HepG2 (cell line): ENCODE measurements at regions not wholly inside any gene's neighbourhood (a gene's known extent, or its start where the extent isn't known, plus 50 kb on each side); places are given as distances from the start of the nearest gene placed in this dataset.

Experiments used
- ATAC-seq: fragments of 200-7000 bp; cut with Tn5 transposase; 3 replicates; pipeline ENCODE4 v1.9.1; 2020; ENCODE audit warnings: mild to moderate bottlenecking, moderate library complexity
- BruUV-seq: library from RNA; stranded (reverse); fragments of 400-500 nt; replicated peaks from 2 replicates; lab custom pipeline; 2021; lab: Mats Ljungman, UMichigan
- CTCF ChIA-PET: fragments of 300-600 bp; formaldehyde crosslinking; extraction: SDS; loops from one replicate; lab custom pipeline; 2021; ENCODE audit warnings: low total read pairs, inconsistent platforms, low intra/inter-chr PET ratio; lab: Yijun Ruan, JAX
- POLR2A ChIA-PET: fragments of 350-600 bp; sonication (Branson Sonifier 250); formaldehyde crosslinking; loops from one replicate; lab custom pipeline; 2020; ENCODE audit warnings: antibody characterized with exemption, inconsistent platforms; lab: Yijun Ruan, JAX
- DNase-seq: peaks from one replicate; pipeline ENCODE4 v3.0.0-alpha.2; 2015; ENCODE audit warnings: low spot score
- FAIRE-seq: peaks from 3 replicates; lab custom pipeline; 2011; peaks lifted over from hg19 to GRCh38; lab: Jason Lieb, UNC
- H2AFZ ChIP-seq: one replicate; pipeline ENCODE4 v1.6.1; 2011; ENCODE audit warnings: low read length, inconsistent platforms
- H3K27ac ChIP-seq: fragments of 300-600 bp; 3 replicates; pipeline ENCODE4 v1.8.0; 2011; ENCODE audit warnings: mixed run types, mild to moderate bottlenecking, mixed read lengths, low read length, inconsistent platforms; ENCODE audit not compliant: insufficient read depth; ENCODE audit errors: extremely low read length
- H3K27me3 ChIP-seq, 2 experiments: fragments of 200-600 bp in 1 of 2; 2 replicates in 1 of 2; 3 replicates in 1 of 2; pipeline versions ENCODE4 v1.6.0 to v1.8.0; 2011; ENCODE audit warnings: low read length in 2 of 2, mild to moderate bottlenecking in 2 of 2, moderate library complexity in 2 of 2, inconsistent platforms in 1 of 2; ENCODE audit not compliant: insufficient read depth in 2 of 2, control insufficient read depth in 1 of 2
- H3K36me3 ChIP-seq, 2 experiments: fragments of 200-600 bp in 1 of 2; replicated peaks in 1 of 2; 2 replicates in 1 of 2; 3 replicates in 1 of 2; pipeline versions ENCODE4 v1.5.1 to v1.8.0; 2011; ENCODE audit warnings: low read length in 2 of 2, inconsistent platforms in 1 of 2; ENCODE audit not compliant: insufficient read depth in 2 of 2, control insufficient read depth in 1 of 2
- H3K4me1 ChIP-seq: 2 replicates; pipeline ENCODE4 v1.5.1; 2012; ENCODE audit warnings: low read length, inconsistent platforms; ENCODE audit not compliant: insufficient read depth
- H3K4me2 ChIP-seq: 2 replicates; pipeline ENCODE4 v1.6.0; 2011; ENCODE audit warnings: low read depth, low read length, inconsistent platforms
- H3K4me3 ChIP-seq, 3 experiments: fragments of 200-600 bp in 1 of 3; sonication (generic), shearing (Covaris generic) in 1 of 3; replicated peaks in 1 of 3; 2 replicates each; pipeline ENCODE4 v1.5.1; 2011 to 2016; ENCODE audit warnings: low read length in 3 of 3, inconsistent platforms in 2 of 3, low read depth in 2 of 3, mild to moderate bottlenecking in 2 of 3, control low read depth in 1 of 3, mixed read lengths in 1 of 3; ENCODE audit not compliant: insufficient read depth in 1 of 3
- H3K79me2 ChIP-seq: one replicate; pipeline ENCODE4 v1.6.1; 2011; ENCODE audit warnings: low read length, inconsistent platforms; ENCODE audit not compliant: insufficient read depth
- H3K9ac ChIP-seq: 2 replicates; pipeline ENCODE4 v1.6.0; 2011; ENCODE audit warnings: mild to moderate bottlenecking, low read depth, low read length, inconsistent platforms; ENCODE audit not compliant: insufficient read depth
- H3K9me3 ChIP-seq: 2 replicates; pipeline ENCODE4 v1.5.1; 2012; ENCODE audit warnings: mild to moderate bottlenecking, low read length
- H4K20me1 ChIP-seq: 2 replicates; pipeline ENCODE4 v1.6.0; 2011; ENCODE audit warnings: inconsistent platforms, mild to moderate bottlenecking, low read length, moderate library complexity; ENCODE audit not compliant: insufficient read depth
- ATM ChIP-seq: fragments of 450-650 bp; IDR thresholded peaks from 2 replicates; pipeline ENCODE4 v1.7.1; 2017; ENCODE audit warnings: mild to moderate bottlenecking, borderline replicate concordance
- GFI1 ChIP-seq: sonication (generic); formaldehyde crosslinking; IDR thresholded peaks from 2 replicates; pipeline ENCODE4 v1.5.0; 2020; ENCODE audit warnings: missing genetic modification reagents, mild to moderate bottlenecking, borderline replicate concordance
- HES4 ChIP-seq: sonication (generic); formaldehyde crosslinking; IDR thresholded peaks from 2 replicates; pipeline ENCODE4 v1.9.0; 2021; ENCODE audit warnings: mild to moderate bottlenecking, missing genetic modification reagents, borderline replicate concordance
- MAFF ChIP-seq: IDR thresholded peaks from 2 replicates; pipeline ENCODE4 v1.6.1; 2011; ENCODE audit warnings: low read depth, low read length, improper control_type of control experiment
- MEF2D ChIP-seq: sonication (generic); formaldehyde crosslinking; IDR thresholded peaks from 2 replicates; pipeline ENCODE4 v1.5.1; 2020; ENCODE audit warnings: mild to moderate bottlenecking, missing genetic modification reagents
- NR2C2 ChIP-seq: sonication (generic); formaldehyde crosslinking; IDR thresholded peaks from 2 replicates; pipeline ENCODE4 v1.4.0; 2020; ENCODE audit warnings: missing genetic modification reagents, mild to moderate bottlenecking, moderate library complexity, borderline replicate concordance
- POLR2A ChIP-seq, 2 experiments: IDR thresholded peaks; 2 replicates each; pipeline ENCODE4 v1.6.1; 2011; ENCODE audit warnings: low read depth in 2 of 2, low read length in 2 of 2, mild to moderate bottlenecking in 1 of 2, moderate library complexity in 1 of 2; ENCODE audit not compliant: insufficient read depth in 1 of 2
- RCOR2 ChIP-seq: IDR thresholded peaks from 2 replicates; pipeline ENCODE4 v1.6.1; 2016; ENCODE audit warnings: missing biosample characterization, missing genetic modification reagents
- SAP130 ChIP-seq: IDR thresholded peaks from 2 replicates; pipeline ENCODE4 v1.6.1; 2016; ENCODE audit warnings: low read depth
- SIX1 ChIP-seq: sonication (generic); formaldehyde crosslinking; IDR thresholded peaks from 2 replicates; pipeline ENCODE4 v1.4.0; 2020; ENCODE audit warnings: missing genetic modification reagents, borderline replicate concordance
- STAG1 ChIP-seq: sonication (generic); formaldehyde crosslinking; IDR thresholded peaks from 2 replicates; pipeline ENCODE4 v1.4.0; 2020; ENCODE audit warnings: missing genetic modification reagents
- TOPORS ChIP-seq: sonication (generic); formaldehyde crosslinking; IDR thresholded peaks from 2 replicates; pipeline ENCODE4 v1.8.0; 2023; ENCODE audit warnings: mild to moderate bottlenecking, missing genetic modification reagents
- ZFP90 ChIP-seq: sonication (generic); formaldehyde crosslinking; IDR thresholded peaks from 2 replicates; pipeline ENCODE4 v1.8.0; 2022; ENCODE audit warnings: missing genetic modification reagents, mild to moderate bottlenecking, inconsistent platforms, borderline replicate concordance
- ZNF512 ChIP-seq: sonication (generic); formaldehyde crosslinking; IDR thresholded peaks from 2 replicates; pipeline ENCODE4 v1.4.0; 2020; ENCODE audit warnings: mild to moderate bottlenecking, missing genetic modification reagents
- ZNF672 ChIP-seq: sonication (generic); formaldehyde crosslinking; IDR thresholded peaks from 2 replicates; pipeline ENCODE4 v1.8.1; 2022; ENCODE audit warnings: missing genetic modification reagents
- WGBS: methylation state at CpG from one replicate; pipeline ENCODE4 v1.1.6; 2017; ENCODE audit warnings: low lambda C conversion rate; 5-methylcytosine and 5-hydroxymethylcytosine counted together
- in situ Hi-C: cut with HindIII; loops from 2 replicates; pipeline ENCODE4 v1.10.0; 2017; ENCODE audit warnings: low pct_unique_long_range_greater_than_20kb; ENCODE audit not compliant: extremely low pct_ligation_motif_present
- intact Hi-C: fragments of 100-400 bp; cut with micrococcal nuclease; formaldehyde crosslinking; loops from one replicate; pipeline ENCODE4 v1.10.0; 2022; ENCODE audit not compliant: unreplicated experiment
- TF ChIP-seq, protein P1 (sequence below): sonication (generic); formaldehyde crosslinking; IDR thresholded peaks from 2 replicates; pipeline ENCODE4 v1.4.0; 2020; ENCODE audit warnings: missing genetic modification reagents, mild to moderate bottlenecking, borderline replicate concordance

DNA sequence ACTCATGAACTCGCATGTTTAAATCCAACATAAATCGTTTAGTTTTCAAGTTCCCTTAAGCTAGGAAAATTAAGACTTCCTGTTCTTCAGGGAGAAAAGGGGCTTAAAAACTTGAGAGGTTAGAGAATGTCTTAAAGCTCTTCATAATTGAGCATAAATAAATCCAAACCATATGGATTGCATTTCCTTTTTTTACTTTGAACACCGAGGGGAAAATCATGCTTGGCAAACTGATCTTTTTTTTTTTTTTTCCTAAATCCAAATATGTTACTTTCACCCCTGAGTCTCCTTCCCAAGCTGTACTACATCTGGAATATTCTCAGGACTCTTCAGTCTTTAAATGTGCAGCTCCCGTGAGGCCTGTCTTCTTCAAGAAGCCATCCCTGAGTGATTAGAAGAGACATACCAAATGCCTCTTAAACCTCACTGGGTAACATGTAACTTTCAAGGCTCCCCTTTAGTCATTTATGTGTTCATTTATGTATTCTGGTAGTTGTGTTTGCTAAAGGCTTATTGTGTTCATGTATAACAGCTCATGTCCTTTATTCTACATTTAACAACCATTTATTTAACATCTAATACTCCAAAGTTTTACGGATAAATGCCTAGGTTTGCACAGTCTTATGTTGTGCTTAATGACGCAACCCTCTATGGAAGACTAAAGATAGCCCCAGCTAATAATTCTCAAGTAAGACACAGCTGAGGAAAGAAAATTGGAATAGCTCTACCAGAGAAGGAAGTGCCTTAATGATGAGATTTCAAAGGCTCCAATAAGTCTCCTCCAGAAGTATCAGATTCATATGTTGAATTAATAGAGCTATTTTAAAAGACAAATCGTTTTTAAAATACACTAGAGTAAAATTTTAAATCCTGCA, 107.0 kb downstream of the AGTR2 start:
- in situ Hi-C loops (no loop called here), intact Hi-C loops (no loop called here)
- H3K9me3 ChIP-seq, result no peaks in the 10 kb centered on the region
- no peak overlapping the region for H3K27ac ChIP-seq
- no peaks in the 10 kb centered on the region for H3K27me3 ChIP-seq
- H2AFZ ChIP-seq, result no peak overlapping the region
- H4K20me1 ChIP-seq, result no peaks in the 10 kb centered on the region
- TF ChIP-seq ZNF672, result no peak
- no peak for TF ChIP-seq SAP130 (CRISPR knock-in tag)
- TF ChIP-seq HES4 (CRISPR knock-in tag), result no peak
- TF ChIP-seq MAFF, result no peak
- no peak for TF ChIP-seq GFI1 (CRISPR knock-in tag)
- no peak for TF ChIP-seq SIX1 (CRISPR knock-in tag)
- no peak for TF ChIP-seq STAG1 (CRISPR knock-in tag)
- TF ChIP-seq NR2C2, result no peak
- TF ChIP-seq ZFP90 (CRISPR knock-in tag), result no peak
- no peak for TF ChIP-seq POLR2A (IDR thresholded peaks at IDR 0.05; ENCODE audit: insufficient read depth in 1 of 2, low read depth in 2 of 2, low read length in 2 of 2)
- FAIRE-seq (no peak), ATAC-seq (no peak), DNase-seq (no peak)
- H3K4me1 ChIP-seq, result no peaks in the 10 kb centered on the region
- POLR2A ChIA-PET, result no interaction called here
- H3K4me3 ChIP-seq, result no peak overlapping the region
- H3K79me2 ChIP-seq, result no peaks in the 10 kb centered on the region
- CTCF ChIA-PET, result no interaction called here
- no peak overlapping the region for H3K9ac ChIP-seq
- WGBS, result 2% methylated on average over 7 of the region's 7 CpGs
- H3K4me2 ChIP-seq, result no peak overlapping the region
- H3K36me3 ChIP-seq, result no peaks in the 10 kb centered on the region
- no TSS peak for BruUV-seq

GRCh38 chrX:116278826-116279225, 108.3 kb downstream of the AGTR2 start:
- no peaks in the 10 kb centered on the region for H3K36me3 ChIP-seq
- no peaks in the 10 kb centered on the region for H4K20me1 ChIP-seq
- no peak overlapping the region for H2AFZ ChIP-seq
- in situ Hi-C loops (no loop called here), intact Hi-C loops (no loop called here)
- H3K9ac ChIP-seq, result no peak overlapping the region
- DNase-seq (no peak), FAIRE-seq (no peak), ATAC-seq (no peak)
- no peaks in the 10 kb centered on the region for H3K9me3 ChIP-seq
- ChIA-PET CTCF (no interaction called here), POLR2A (no interaction called here)
- no peak overlapping the region for H3K27ac ChIP-seq
- WGBS, result 0% methylated on average over 3 of the region's 3 CpGs
- H3K79me2 ChIP-seq, result no peaks in the 10 kb centered on the region
- H3K4me1 ChIP-seq, result no peaks in the 10 kb centered on the region
- no peak overlapping the region for H3K4me3 ChIP-seq
- no peak overlapping the region for H3K4me2 ChIP-seq
- no peaks in the 10 kb centered on the region for H3K27me3 ChIP-seq
- no TSS peak for BruUV-seq
- TF ChIP-seq MEF2D (CRISPR knock-in tag), result no peak
- no peak for TF ChIP-seq ZNF512 (CRISPR knock-in tag)
- no peak for TF ChIP-seq RCOR2 (CRISPR knock-in tag)
- no peak for TF ChIP-seq ATM
- TF ChIP-seq, protein P1, sequence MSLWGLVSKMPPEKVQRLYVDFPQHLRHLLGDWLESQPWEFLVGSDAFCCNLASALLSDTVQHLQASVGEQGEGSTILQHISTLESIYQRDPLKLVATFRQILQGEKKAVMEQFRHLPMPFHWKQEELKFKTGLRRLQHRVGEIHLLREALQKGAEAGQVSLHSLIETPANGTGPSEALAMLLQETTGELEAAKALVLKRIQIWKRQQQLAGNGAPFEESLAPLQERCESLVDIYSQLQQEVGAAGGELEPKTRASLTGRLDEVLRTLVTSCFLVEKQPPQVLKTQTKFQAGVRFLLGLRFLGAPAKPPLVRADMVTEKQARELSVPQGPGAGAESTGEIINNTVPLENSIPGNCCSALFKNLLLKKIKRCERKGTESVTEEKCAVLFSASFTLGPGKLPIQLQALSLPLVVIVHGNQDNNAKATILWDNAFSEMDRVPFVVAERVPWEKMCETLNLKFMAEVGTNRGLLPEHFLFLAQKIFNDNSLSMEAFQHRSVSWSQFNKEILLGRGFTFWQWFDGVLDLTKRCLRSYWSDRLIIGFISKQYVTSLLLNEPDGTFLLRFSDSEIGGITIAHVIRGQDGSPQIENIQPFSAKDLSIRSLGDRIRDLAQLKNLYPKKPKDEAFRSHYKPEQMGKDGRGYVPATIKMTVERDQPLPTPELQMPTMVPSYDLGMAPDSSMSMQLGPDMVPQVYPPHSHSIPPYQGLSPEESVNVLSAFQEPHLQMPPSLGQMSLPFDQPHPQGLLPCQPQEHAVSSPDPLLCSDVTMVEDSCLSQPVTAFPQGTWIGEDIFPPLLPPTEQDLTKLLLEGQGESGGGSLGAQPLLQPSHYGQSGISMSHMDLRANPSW (CRISPR knock-in tag), result no peak
- TF ChIP-seq TOPORS, result no peak
